Heart left ventricle (tissue), 13 donors: ENCODE measurements at regions not wholly inside any gene's neighbourhood (a gene's known extent, or its start where the extent isn't known, plus 50 kb on each side); places are given as distances from the start of the nearest gene placed in this dataset.

Source experiments
- CTCF ChIP-seq, 12 donors: fragments of 200-600 bp; sonication (generic) in 4 of 12; IDR thresholded peaks; one replicate each; pipeline versions ENCODE4 v1.5.0 to v1.8.0; 2018 to 2022; ENCODE audit warnings: antibody characterized with exemption in 12 of 12, mild to moderate bottlenecking in 5 of 12
- POLR2A ChIP-seq, 2 donors: fragments of 450-650 bp; IDR thresholded peaks; one replicate each; pipeline ENCODE4 v1.6.1; 2017; ENCODE audit warnings: antibody characterized with exemption in 2 of 2, mild to moderate bottlenecking in 2 of 2, moderate library complexity in 2 of 2
- donor health status: ischemic (EF 13 %, LVEDD 7.1; RV severe dilation, severe dysfunction).
- donor health status: DM: no; HTN: yes; CAD: no.
- donor health status: DM: no; HTN: no; CAD: no.
- donor health status: ischemic (EF 25% LVEDD 6.9; RV normal size, moderate dysfunction).
- donor health status: ischemic (EF 25% LVEDD 5.7; RV mildly dilated, moderate dysfunction).
- donor health status: ischemic (EF 35%, LVEDD 5.7; RV mildly dilated, moderate dysfunction).
- donor health status: nonischemic (EF 11% LVEDD 7.7; RV severe dilation, severe dysfunction).
- donor health status: DM: yes; HTN: yes; CAD: no.
- donor health status: PGD.
- donor health status: ischemic (EF 29% LVEDD 5.4; RV normal size, mild dysfunction).
- donor health status: nonischemic (EF 23%, LVEDD 6.1; RV moderate dilation, normal function).

- TF ChIP-seq CTCF (IDR thresholded peaks at IDR 0.05) (no peak), POLR2A (IDR thresholded peaks at IDR 0.05) (no peak)
Measured at GRCh38 chr20:53707371-53708055, 113.9 kb upstream of the ZNF217 start.
